Gastrocnemius medialis (tissue), 4 donors: ENCODE measurements at regions not wholly inside any gene's neighbourhood (a gene's known extent, or its start where the extent isn't known, plus 50 kb on each side); places are given as distances from the start of the nearest gene placed in this dataset.

Experiments
- ATAC-seq, 2 donors: fragments of 150-250 bp; one replicate each; pipeline ENCODE4 v1.9.1; 2016
- DNase-seq, 2 donors: peaks; one replicate each; pipeline ENCODE4 v3.0.0-alpha.2; 2019
- H3K27ac ChIP-seq, 4 donors: fragments of 200-600 bp; sonication (generic); 1 replicate in 1 of 4; 2 replicates in 3 of 4; pipeline ENCODE4 v1.5.1; 2016 to 2018; ENCODE audit warnings: mild to moderate bottlenecking in 2 of 4, moderate library complexity in 1 of 4
- H3K27me3 ChIP-seq, 3 donors: fragments of 200-600 bp; sonication (generic) in 2 of 3; 1 replicate in 1 of 3; 2 replicates in 2 of 3; pipeline versions ENCODE4 v1.5.1 to v1.6.0; 2016 to 2019; ENCODE audit warnings: mild to moderate bottlenecking in 1 of 3, moderate library complexity in 1 of 3
- H3K36me3 ChIP-seq, 2 donors: fragments of 200-600 bp; sonication (generic) in 1 of 2; one replicate each; pipeline ENCODE4 v1.5.1; 2017 to 2018
- H3K4me1 ChIP-seq, 2 donors: fragments of 200-600 bp; sonication (generic) in 1 of 2; one replicate each; pipeline ENCODE4 v1.5.1; 2016 to 2017; ENCODE audit warnings: mild to moderate bottlenecking in 2 of 2
- H3K4me3 ChIP-seq, 4 donors: fragments of 200-600 bp; sonication (generic) in 3 of 4; 1 replicate in 1 of 4; 2 replicates in 3 of 4; pipeline ENCODE4 v1.5.1; 2016 to 2019; ENCODE audit warnings: mild to moderate bottlenecking in 2 of 4
- H3K9me3 ChIP-seq, 3 donors: fragments of 200-600 bp; sonication (generic) in 2 of 3; 1 replicate in 1 of 3; 2 replicates in 2 of 3; pipeline ENCODE4 v1.5.1; 2016 to 2019
- POLR2A ChIP-seq, 2 donors: fragments of 450-650 bp; IDR thresholded peaks; one replicate each; pipeline ENCODE4 v1.6.1; 2017; ENCODE audit warnings: antibody characterized with exemption in 2 of 2, mild to moderate bottlenecking in 2 of 2, moderate library complexity in 2 of 2
- in situ Hi-C, 4 donors: fragments of 200-750 bp; cut with MboI; loops; one replicate each; pipeline versions ENCODE4 v1.15.0 to v1.8.0; 2017; ENCODE audit warnings: low sequenced_read_pairs in 4 of 4
- intact Hi-C: fragments of 100-400 bp; cut with DNase I; formaldehyde crosslinking; loops from one replicate; pipeline ENCODE4 v1.15.1; 2023; ENCODE audit warnings: low total_unique reads
- TF ChIP-seq, protein P1 (sequence below), 5 experiments: fragments of 450-650 bp in 3 of 5; fragments of 200-600 bp in 2 of 5; sonication (generic) in 2 of 5; IDR thresholded peaks in 4 of 5; conservative IDR thresholded peaks in 1 of 5; 1 replicate in 4 of 5; 2 replicates in 1 of 5; pipeline ENCODE4 v1.5.1; 2016 to 2019; ENCODE audit warnings: antibody characterized with exemption in 5 of 5, mild to moderate bottlenecking in 3 of 5, moderate library complexity in 3 of 5

DNA sequence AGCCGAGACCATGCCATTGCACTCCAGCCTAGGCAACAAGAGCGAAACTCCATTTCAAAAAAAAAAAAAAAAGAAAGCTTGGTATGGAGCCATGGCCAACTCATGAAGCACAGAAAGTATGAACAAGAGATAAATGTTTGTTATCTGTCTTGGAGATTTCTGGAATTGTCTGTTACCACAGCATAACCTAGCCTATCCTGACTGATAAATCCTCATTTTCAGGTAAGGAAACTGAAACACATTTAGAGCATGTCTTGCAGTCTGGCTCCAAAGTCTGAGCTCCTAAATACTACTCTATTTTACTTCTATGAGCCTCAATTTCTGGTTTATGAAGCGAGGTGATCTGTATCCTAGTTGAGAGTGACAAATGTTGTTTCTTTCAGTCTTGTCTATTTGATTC is 68.3 kb upstream of the SLC44A1 start:
- Histone ChIP-seq H3K27ac (no peak overlapping the region), H3K4me1 (no peaks in the 10 kb centered on the region), H3K9me3 (no peaks in the 10 kb centered on the region), H3K27me3 (no peaks in the 10 kb centered on the region), H3K36me3 (no peaks in the 10 kb centered on the region), H3K4me3 (no peak overlapping the region)
- intact Hi-C loops (no loop called here), in situ Hi-C loops (no loop called here)
- ATAC-seq = no peak
- TF ChIP-seq POLR2A (IDR thresholded peaks at IDR 0.05) = no peak
- TF ChIP-seq, protein P1, sequence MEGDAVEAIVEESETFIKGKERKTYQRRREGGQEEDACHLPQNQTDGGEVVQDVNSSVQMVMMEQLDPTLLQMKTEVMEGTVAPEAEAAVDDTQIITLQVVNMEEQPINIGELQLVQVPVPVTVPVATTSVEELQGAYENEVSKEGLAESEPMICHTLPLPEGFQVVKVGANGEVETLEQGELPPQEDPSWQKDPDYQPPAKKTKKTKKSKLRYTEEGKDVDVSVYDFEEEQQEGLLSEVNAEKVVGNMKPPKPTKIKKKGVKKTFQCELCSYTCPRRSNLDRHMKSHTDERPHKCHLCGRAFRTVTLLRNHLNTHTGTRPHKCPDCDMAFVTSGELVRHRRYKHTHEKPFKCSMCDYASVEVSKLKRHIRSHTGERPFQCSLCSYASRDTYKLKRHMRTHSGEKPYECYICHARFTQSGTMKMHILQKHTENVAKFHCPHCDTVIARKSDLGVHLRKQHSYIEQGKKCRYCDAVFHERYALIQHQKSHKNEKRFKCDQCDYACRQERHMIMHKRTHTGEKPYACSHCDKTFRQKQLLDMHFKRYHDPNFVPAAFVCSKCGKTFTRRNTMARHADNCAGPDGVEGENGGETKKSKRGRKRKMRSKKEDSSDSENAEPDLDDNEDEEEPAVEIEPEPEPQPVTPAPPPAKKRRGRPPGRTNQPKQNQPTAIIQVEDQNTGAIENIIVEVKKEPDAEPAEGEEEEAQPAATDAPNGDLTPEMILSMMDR (IDR thresholded peaks at IDR 0.05 in 4 of 5, conservative IDR thresholded peaks at IDR 0.05 in 1 of 5) = no peak
- DNase-seq = no peak

DNA sequence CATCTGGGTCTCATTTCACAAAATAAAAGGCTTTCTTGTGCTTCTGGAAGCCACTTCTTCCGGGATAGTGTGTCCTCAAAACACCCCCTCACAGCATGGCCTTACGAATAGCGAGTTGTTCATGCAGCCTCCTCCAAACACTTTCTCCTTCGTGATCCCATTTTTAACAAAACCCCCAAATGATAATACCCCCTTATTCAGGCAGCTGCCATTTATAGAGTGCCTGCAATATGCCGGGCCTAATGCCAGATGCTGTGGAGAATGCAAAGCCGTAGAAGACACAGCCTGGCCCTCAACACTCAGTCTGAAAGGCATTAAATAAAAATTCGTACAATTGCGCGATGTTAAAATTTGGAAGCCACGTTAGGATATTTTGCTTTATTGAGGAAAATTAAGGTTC is 66.4 kb upstream of the SLC44A1 start:
- in situ Hi-C loops = no loop called here
- no peaks in the 10 kb centered on the region for H3K4me1 ChIP-seq
- DNase-seq = no peak
- no peak overlapping the region for H3K27ac ChIP-seq
- no peak for TF ChIP-seq POLR2A (IDR thresholded peaks at IDR 0.05)
- TF ChIP-seq, protein P1 (IDR thresholded peaks at IDR 0.05 in 4 of 5, conservative IDR thresholded peaks at IDR 0.05 in 1 of 5) = no peak
- no peaks in the 10 kb centered on the region for H3K27me3 ChIP-seq
- no peak for ATAC-seq
- intact Hi-C loops = no loop called here
- no peaks in the 10 kb centered on the region for H3K36me3 ChIP-seq
- H3K9me3 ChIP-seq = no peaks in the 10 kb centered on the region
- H3K4me3 ChIP-seq = no peak overlapping the region

- intact Hi-C loops = loop anchor here (1.0 kb wide), 1 partner anchor 228 kb away; no protein-coding TSS in a partner anchor
- H3K27ac ChIP-seq = no peak overlapping the region
- TF ChIP-seq, protein P1 (IDR thresholded peaks at IDR 0.05 in 4 of 5, conservative IDR thresholded peaks at IDR 0.05 in 1 of 5) = no peak
- no peak for TF ChIP-seq POLR2A (IDR thresholded peaks at IDR 0.05)
- H3K4me3 ChIP-seq = no peak overlapping the region
- no peaks in the 10 kb centered on the region for H3K9me3 ChIP-seq
- no peaks in the 10 kb centered on the region for H3K36me3 ChIP-seq
- ATAC-seq (no peak), DNase-seq (no peak)
- in situ Hi-C loops = no loop called here
- no peaks in the 10 kb centered on the region for H3K4me1 ChIP-seq
- no peaks in the 10 kb centered on the region for H3K27me3 ChIP-seq
These were observed 56.7 kb upstream of the SLC44A1 start for GRCh38 chr9:105187781-105188180.

GRCh38 chr9:105188746-105189145 is 55.7 kb upstream of the SLC44A1 start:
- H3K27ac ChIP-seq = no peak overlapping the region
- H3K9me3 ChIP-seq = no peaks in the 10 kb centered on the region
- H3K27me3 ChIP-seq = no peaks in the 10 kb centered on the region
- H3K36me3 ChIP-seq = no peaks in the 10 kb centered on the region
- DNase-seq = no peak
- H3K4me1 ChIP-seq = no peaks in the 10 kb centered on the region
- H3K4me3 ChIP-seq = no peak overlapping the region
- TF ChIP-seq, protein P1 (IDR thresholded peaks at IDR 0.05 in 4 of 5, conservative IDR thresholded peaks at IDR 0.05 in 1 of 5) = no peak
- no peak for TF ChIP-seq POLR2A (IDR thresholded peaks at IDR 0.05)
- intact Hi-C loops = loop anchor here (1.0 kb wide), 1 partner anchor 227 kb away; no protein-coding TSS in a partner anchor
- no peak for ATAC-seq
- in situ Hi-C loops = no loop called here

DNA sequence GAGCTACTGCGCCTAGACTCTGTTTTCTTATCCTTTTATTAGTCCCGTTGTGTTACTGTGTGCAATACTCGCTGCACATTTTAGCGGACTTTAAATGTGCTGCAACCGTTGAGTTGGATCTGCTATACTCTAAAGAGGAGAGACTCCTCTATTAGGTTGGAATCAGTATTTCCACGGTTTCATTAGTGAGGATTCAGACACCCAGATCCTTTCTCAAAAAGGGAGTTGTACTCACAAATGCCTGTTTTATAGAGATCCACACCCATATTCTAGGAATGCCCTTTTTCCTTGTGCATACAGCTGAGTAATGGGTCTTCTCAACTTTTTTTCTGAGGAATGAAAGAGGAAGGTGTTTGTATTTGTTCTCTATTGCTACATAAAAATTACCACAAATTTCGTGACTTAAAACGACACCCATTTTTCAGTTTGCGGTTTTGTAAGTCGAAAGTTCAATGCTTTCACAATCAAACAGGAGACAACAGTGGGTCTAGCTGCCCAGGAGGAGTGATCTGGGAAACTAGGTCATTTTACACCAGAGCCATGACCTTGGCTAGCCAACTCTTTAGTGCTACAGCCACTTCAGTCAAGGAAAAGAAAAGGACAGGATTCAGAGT is 52.8 kb upstream of the SLC44A1 start:
- H3K9me3 ChIP-seq = no peaks in the 10 kb centered on the region
- peak overlapping the region in 2 of 4 donors; percentile 26 to 31 for H3K27ac ChIP-seq
- H3K4me3 ChIP-seq = no peak overlapping the region
- DNase-seq (peak; percentile 19 to 50), ATAC-seq (peak; percentile 72 to 81)
- TF ChIP-seq POLR2A (IDR thresholded peaks at IDR 0.05) = no peak
- TF ChIP-seq, protein P1 (IDR thresholded peaks at IDR 0.05 in 4 of 5, conservative IDR thresholded peaks at IDR 0.05 in 1 of 5) = no peak
- H3K27me3 ChIP-seq = no peaks in the 10 kb centered on the region
- H3K36me3 ChIP-seq = no peaks in the 10 kb centered on the region
- intact Hi-C loops (no loop called here), in situ Hi-C loops (no loop called here)
- H3K4me1 ChIP-seq = no peaks in the 10 kb centered on the region
